Germinal center (tissue), 1 donor: ENCODE measurements at regions not wholly inside any gene's neighbourhood (a gene's known extent, or its start where the extent isn't known, plus 50 kb on each side); places are given as distances from the start of the nearest gene placed in this dataset.

ENCODE experiments used
- DNase-seq: peaks from one replicate; pipeline ENCODE4 v3.0.0; 2012; ENCODE audit warnings: mixed read lengths, low spot score

DNA sequence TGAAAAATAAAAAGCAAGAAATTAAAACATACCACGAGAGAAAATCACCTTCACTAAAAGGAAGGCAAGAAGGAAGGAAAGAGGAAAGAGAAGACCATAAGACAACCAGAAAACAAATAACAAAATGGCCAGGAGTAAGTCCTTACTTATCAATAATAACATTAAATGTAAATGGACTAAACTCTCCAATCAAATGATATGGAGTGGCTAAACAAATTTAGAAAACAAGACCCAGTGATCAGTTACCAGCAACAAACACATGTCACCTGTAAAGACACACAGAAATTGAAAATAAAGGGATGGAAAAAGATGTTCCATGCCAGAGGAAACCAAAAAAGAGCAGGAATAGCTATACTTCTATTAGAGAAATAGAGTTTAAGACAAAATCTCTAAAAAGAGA is 85.0 kb upstream of the SLC38A4 start:
- DNase-seq = no peak

GRCh38 chr12:46914336-46914735 is 88.5 kb upstream of the SLC38A4 start:
- DNase-seq = no peak

GRCh38 chr12:46915082-46915481 is 89.3 kb upstream of the SLC38A4 start:
- DNase-seq = no peak

DNA sequence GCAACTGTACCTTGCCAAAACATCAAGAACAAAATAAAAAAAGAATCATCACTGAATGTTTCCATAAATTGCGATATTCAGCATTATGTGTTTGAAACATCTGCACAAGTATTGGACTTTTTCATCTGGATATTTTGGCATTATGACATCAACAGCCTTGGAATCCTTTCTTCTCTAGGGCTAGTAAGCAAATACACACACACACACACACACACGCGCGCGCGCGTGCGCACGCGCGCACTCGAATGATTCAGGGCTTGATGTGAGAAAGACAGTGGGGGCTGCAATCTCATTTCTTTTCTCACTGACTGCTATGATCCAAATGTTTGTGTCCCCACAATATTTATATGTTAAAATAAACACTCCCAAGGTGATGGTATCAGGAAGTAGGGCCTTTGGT is 90.0 kb upstream of the SLC38A4 start:
- no peak for DNase-seq

DNA sequence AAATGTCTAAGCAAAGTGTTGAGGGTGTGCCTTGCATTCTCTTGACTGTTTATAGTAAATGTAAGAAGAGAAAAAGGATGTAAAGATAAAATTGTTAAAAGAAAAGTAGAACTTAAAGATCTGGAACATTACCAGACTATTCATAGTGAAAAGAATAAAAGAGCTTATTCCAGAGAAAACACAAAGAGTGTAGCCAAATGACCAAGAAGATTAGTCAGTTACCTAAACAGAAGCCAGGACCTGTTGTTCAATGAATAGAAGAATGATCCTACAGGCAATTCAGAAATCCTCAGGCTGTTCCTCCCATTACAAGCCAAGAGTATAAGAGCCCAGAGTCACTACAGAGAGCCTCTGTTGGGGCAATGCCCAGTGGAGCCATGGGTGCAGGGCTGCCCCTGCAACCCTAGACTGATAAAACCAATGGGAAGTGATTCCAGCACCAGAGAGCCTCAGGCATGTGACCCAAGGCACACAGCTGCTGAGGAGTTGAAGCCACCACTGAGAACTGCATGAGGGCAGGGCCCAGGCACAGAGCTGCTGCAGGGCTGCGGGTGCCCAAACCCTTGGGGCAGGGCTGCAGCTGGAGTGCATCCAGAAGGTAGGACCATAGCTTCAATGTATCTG is 91.1 kb upstream of the SLC38A4 start:
- DNase-seq = no peak

- no peak for DNase-seq
Observed at GRCh38 chr12:46917821-46918220, 92.0 kb upstream of the SLC38A4 start.

DNA sequence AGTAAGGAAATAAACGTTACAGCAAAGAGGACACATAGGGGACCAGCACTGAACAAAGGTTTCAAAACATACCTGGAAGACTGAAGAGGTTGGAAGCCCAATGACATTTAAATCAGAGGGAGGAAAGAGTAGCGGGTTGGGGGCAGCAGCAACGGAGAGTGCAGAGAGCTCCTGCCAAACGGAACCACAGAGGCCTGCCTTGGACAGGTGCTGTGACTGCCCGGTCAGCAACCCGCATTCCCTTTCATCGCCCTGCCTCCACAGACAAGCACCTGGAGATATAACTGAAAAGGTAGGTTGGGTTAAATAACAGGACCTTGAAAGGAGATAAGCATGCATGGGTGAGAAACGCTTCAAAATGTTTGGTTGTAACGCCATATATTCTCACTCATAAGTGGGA is 92.8 kb upstream of the SLC38A4 start:
- DNase-seq = no peak

DNA sequence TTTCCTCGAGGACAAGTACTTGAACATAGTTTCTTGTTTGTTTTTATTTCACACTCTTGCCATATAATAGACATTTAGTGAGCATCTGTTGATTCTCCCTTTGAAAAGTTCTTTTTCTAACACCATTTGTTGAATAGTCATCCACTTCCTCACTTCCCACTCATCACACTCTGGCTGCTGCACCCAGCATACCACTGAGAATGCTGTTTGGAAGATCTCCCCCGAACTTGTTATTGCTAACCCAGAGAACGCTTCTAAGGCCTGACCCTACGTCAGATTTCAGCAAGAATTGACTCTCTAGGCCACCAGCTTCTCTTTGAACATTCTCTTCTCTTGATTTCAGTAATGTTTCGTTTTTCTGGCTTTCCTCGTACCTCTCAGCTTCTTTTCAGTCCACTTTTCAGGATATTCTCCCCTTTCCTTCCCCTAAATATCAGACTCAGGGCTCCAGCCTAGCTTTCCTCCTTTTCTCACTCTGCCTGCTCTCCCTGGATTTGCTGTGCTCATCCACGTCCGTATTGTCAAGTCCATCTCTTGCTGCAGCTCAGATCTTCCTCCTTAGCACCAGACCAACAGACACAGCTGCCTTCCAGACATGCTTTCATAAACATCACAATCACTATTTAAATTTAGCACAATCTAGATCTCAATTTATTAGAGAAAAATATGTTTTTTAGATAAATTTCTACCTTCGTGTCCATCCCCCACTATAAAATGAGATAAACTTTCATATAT is 94.0 kb upstream of the SLC38A4 start:
- DNase-seq = no peak

DNA sequence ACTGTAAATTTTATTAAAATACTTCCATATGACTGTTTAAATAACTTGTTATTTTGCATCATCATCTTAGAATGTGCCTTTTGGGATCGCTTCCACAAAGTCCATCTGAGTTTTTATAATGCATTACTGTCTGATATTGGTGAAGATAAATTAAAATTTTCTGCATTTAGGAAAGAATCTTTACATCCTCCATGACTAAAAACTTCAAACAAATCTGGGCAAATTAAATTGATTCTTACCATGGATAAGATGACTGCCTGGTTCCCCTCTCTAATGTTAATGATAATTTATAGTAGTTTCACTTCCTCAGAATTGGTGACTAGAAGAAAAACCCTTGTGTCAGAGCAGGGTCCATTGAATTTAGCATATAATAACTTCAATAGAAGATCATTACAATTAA is 94.7 kb upstream of the SLC38A4 start:
- peak; percentile 14 for DNase-seq

DNA sequence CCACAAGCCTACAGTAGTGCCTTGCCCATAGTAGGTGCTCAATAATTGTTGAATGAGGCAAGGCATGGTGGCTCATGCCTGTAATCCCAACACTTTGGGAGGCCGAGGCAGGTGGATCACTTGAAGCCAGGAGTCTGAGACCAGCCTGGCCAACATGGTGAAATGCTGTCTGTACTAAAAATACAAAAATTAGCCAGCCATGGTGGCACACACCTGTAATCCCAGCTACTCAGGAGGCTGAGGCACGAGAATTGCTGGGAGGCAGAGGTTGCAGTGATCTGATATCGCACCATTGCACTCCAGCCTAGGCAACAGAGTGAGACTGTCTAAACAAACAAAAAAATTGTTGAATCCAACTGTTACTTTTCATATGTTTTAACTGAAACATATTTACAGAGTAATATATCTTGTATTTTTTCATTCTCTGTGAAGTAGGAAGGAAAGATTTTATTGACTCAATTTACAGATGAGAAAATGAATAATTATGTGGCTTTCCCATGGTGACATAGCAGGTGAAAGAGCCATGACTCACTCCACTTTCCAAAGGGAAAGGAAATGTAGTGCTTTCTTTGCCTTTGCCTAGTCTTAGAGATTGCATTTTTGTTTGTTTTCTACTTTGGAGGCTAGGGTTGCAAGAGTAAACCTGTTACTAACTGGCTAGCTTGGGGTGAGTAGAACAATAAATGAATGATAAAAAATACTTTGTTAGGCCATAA is 95.4 kb upstream of the SLC38A4 start:
- no peak for DNase-seq

GRCh38 chr12:46921764-46922133 is 96.0 kb upstream of the SLC38A4 start:
- DNase-seq = no peak

- no peak for DNase-seq
Observed at GRCh38 chr12:46926526-46926925, 100.7 kb upstream of the SLC38A4 start.

- DNase-seq = no peak
Observed at GRCh38 chr12:46930101-46930500, 104.3 kb upstream of the SLC38A4 start.

- no peak for DNase-seq
Observed at GRCh38 chr12:46933947-46934346, 108.2 kb upstream of the SLC38A4 start.

DNA sequence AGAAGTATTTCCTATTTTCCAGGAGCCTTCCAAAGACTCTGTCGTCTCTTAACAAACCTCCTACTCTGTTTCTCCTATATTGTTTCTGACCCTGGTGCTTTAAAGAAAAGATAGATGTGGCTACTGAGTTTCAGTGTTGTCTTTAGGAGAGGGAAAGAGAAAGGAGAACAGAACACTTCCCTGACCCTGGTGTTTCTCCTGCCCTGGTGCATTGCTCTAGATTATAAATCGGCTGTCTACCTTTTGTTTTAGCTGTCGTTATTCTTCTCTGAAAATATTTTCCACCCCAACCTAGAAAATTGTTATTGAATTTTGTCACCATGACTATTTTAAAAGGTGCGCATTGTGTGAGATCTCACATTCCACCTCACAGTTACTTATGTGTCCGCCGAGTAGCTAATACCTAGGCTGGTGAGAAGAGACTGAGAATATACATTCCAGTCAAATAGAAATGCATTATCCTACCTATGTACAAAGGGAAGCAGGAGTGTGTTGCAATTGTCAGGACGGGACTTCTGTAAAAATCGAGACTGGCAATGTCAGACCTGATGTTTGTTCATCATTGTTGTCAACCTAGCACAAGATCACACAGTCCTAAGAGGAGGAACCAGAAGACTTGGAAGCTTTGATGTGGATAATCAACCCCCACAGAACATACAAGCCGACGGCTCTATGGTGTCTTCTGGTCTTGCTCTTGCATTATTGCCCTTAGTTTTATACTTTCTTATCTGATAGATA is 108.7 kb upstream of the SLC38A4 start:
- DNase-seq = no peak

- DNase-seq = no peak
Observed at GRCh38 chr12:46935271-46935847, 109.6 kb upstream of the SLC38A4 start.

GRCh38 chr12:46936042-46936441 is 110.2 kb upstream of the SLC38A4 start:
- no peak for DNase-seq

GRCh38 chr12:46938071-46938678 is 112.4 kb upstream of the SLC38A4 start:
- no peak for DNase-seq

- DNase-seq = no peak
Observed at GRCh38 chr12:46941981-46942380, 116.2 kb upstream of the SLC38A4 start.

- no peak for DNase-seq
Observed at GRCh38 chr12:46942579-46942978, 116.8 kb upstream of the SLC38A4 start.

GRCh38 chr12:46944088-46944487 is 118.3 kb upstream of the SLC38A4 start:
- DNase-seq = no peak

DNA sequence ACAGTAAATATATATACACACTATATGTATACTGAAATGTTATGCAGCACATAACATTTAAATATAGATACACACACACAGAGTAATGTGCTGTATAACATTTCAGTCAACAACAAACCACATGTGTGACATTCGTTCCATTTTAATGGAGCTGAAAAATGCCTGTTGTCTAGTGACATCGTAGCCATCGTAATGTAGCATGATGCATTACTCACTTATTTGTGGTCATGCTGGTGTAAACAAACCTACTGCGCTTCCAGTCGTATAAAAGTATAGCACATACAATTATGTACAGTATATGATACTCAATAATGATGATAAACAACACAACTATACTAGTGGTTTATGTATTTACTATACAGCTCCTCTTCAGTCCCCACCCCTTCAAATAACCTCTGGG is 119.0 kb upstream of the SLC38A4 start:
- DNase-seq = no peak
